Choroid plexus epithelial cell (primary cell): ENCODE measurements at regions not wholly inside any gene's neighbourhood (a gene's known extent, or its start where the extent isn't known, plus 50 kb on each side); places are given as distances from the start of the nearest gene placed in this dataset.
A peak's percentile ranks its signal among the peaks of the same experiment; 100 is the strongest.

ENCODE experiments used
- DNase-seq: peaks from one replicate; pipeline ENCODE4 v3.0.0-alpha.2; 2010; ENCODE audit warnings: low read depth
- H3K4me3 ChIP-seq: 2 replicates; pipeline ENCODE4 v1.5.1; 2011; ENCODE audit warnings: low read depth, mild to moderate bottlenecking, control low read depth, low read length, moderate library complexity
- TF ChIP-seq, protein P1 (sequence below): conservative IDR thresholded peaks from 2 replicates; pipeline ENCODE4 v1.5.1; 2011; ENCODE audit warnings: low read depth, mild to moderate bottlenecking, control low read depth, inconsistent platforms, low read length, moderate library complexity

DNA sequence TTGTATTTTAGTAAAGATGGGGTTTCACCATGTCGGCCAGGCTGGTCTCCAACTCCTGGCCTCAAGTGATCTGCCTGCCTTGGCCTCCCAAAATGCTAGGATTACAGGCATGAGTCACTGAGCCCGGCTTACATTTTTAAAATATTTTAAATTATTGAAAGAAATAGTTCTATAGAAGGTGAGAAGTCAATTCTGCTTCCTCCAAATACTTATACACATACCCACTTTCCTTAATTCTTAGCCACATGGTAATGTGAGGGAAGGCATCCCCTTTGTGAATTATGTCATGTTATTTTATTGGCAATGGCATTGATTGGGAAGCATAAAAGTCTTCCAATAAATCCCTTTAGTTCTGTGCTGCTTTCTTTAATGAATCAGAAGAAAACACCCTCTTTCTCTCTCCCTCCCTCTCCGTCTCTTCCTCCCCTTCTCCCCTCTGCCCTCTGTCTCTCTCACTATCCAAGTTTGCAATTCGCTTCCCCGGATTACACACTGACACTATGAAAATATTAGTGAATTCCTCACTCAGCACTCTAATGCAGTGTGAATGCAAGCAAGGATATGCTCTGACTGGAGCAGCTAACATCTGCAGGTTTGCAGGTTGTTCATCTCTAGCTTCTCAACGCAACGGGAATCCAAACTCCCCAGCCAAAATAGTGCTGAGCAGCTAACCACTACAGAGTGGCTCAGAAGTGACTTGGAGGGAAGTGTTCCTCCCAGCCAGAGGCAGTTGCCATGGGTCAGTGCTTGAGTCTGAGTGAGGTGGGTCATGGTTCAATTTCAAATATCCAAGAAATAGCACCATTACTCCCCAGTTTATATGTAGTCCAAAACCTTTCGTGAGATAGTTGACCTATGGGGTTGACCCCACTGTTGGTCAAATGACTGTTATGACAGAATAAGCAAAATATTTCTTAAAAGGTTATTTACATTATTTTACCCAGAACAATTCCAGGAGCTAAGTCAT is 77.8 kb upstream of the CD55 start:
- TF ChIP-seq, protein P1, sequence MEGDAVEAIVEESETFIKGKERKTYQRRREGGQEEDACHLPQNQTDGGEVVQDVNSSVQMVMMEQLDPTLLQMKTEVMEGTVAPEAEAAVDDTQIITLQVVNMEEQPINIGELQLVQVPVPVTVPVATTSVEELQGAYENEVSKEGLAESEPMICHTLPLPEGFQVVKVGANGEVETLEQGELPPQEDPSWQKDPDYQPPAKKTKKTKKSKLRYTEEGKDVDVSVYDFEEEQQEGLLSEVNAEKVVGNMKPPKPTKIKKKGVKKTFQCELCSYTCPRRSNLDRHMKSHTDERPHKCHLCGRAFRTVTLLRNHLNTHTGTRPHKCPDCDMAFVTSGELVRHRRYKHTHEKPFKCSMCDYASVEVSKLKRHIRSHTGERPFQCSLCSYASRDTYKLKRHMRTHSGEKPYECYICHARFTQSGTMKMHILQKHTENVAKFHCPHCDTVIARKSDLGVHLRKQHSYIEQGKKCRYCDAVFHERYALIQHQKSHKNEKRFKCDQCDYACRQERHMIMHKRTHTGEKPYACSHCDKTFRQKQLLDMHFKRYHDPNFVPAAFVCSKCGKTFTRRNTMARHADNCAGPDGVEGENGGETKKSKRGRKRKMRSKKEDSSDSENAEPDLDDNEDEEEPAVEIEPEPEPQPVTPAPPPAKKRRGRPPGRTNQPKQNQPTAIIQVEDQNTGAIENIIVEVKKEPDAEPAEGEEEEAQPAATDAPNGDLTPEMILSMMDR = no peak
- no peak overlapping the region for H3K4me3 ChIP-seq
- DNase-seq = peak; percentile 31

DNA sequence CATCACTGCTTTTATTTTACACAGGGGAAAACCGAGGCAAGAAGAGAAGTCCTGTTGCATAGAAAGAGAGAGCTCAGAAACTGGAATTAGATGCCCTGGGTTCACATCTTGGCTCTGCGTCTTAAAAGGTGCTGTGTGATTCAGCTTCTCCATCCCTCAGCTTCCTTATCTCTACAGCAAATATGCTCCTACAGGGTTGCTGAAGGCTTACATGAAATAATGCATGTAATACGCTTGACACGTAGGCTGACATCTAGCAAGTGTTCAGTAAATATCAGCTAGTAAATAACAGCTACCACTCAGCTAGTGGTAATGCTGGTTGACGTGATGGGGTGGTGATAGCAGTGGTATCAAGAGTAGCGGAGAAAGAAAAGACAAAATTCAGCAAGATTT is 77.1 kb upstream of the CD55 start:
- H3K4me3 ChIP-seq = no peak overlapping the region
- TF ChIP-seq, protein P1 = no peak
- no peak for DNase-seq

DNA sequence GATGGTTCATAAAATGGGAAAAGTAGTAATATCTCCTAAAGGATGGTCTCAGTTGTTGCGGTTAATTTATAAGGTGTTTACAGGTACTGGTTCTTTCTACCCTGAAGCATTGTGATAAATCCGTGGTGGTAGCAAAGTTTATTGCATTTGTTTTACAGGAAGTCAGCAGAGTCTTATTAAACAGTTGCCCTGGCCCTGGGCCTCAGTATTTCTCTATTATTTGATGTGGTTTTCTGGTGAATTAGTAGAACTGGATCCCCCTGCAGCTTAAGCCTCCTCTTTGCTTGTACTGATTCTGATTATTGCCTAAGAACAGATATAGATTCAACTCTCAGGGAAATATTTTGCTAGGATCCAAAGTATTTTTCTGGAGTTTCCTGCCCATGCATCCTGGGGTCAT is 76.4 kb upstream of the CD55 start:
- no peak for DNase-seq
- TF ChIP-seq, protein P1 = no peak
- no peak overlapping the region for H3K4me3 ChIP-seq

DNA sequence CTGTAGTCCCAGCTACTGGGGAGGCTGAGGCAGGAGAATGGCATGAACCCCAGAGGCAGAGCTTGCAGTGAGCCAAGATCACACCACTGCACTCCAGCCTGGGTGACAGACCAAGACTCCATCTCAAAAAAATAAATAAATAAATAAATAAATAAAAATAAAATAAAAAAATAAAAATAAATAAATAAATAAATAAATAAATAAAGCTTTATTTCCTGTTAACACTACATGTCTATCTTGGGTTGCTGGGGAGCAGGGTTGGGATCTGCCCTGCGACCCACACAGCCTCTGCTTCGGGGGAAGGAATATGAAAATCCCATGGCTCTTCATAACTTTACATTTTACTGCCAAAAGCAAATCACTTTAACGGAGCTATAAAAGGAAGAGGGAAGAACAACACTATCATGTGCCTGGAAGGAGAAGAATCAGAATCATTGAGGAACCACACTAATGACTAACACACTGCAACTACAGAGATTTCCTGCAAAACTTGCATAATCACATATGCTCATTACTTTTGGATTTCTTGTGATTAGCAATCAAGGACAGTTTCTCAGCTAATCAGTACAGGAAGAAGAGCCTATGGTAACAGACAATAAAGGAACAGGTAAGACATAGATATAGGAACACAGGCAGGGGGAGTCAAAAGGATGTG is 72.8 kb upstream of the CD55 start:
- peak; percentile 26 for DNase-seq
- TF ChIP-seq, protein P1 = no peak

DNA sequence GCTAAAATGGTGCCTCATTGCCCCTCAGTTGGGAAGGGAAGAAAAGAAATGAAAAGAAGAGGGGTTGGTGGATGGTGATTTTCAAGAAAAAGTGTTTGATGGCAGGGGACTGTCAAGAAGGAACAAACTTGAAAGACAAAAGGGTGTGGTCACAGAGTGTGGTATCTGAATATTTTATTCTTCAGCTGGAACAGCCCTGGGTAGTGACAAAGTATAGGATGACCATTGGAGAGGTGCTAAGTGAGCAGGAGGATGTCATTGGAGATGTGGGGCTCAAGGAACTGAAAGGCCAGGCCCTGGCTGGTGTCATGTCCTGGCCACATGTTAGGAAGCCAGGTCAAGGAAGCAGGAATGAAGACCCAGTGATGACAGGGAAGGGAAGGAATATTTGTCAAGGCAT is 71.0 kb upstream of the CD55 start:
- no peak overlapping the region for H3K4me3 ChIP-seq
- TF ChIP-seq, protein P1 = no peak
- no peak for DNase-seq

More for the DNA sequence above, 72.8 kb upstream of the CD55 start:
- H3K4me3 ChIP-seq = no peak overlapping the region

DNA sequence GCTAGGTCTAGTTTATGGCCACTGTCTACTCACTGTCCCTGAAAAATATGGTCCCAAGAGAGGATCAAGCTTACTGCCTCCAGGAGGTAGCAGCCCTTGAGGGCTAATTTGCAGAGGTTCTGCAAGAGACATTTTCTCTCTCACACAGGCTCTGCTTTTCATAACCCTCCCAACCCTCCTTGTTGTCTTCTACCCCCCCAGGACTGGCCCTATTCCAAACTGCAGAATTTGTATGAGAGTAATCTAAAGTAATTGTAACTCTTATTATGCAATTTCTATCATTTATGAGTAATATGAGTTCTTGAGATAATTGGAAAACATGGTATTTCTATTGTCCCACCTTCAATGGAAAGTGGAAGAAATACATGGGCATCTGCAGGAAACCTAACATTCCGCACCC is 70.4 kb upstream of the CD55 start:
- TF ChIP-seq, protein P1 = no peak
- DNase-seq = no peak
- H3K4me3 ChIP-seq = no peak overlapping the region
